Adipocyte (in vitro differentiated cells): ENCODE measurements at regions not wholly inside any gene's neighbourhood (a gene's known extent, or its start where the extent isn't known, plus 50 kb on each side); places are given as distances from the start of the nearest gene placed in this dataset.
"Not testable (repeated sequence)": the region's sequence is repeated elsewhere in the genome, so short reads cannot be mapped to it uniquely, and the experiment has no call there.

Source experiments
- DNase-seq: peaks from one replicate; pipeline ENCODE4 v3.0.0-alpha.2; 2015; ENCODE audit warnings: low read depth
- H3K27me3 ChIP-seq: replicated peaks from 2 replicates; pipeline ENCODE4 v1.7.0; 2013; ENCODE audit warnings: mild to moderate bottlenecking, low read length, moderate library complexity; ENCODE audit not compliant: control insufficient read depth, insufficient read depth
- H3K36me3 ChIP-seq: 2 replicates; pipeline ENCODE4 v1.7.0; 2013; ENCODE audit warnings: low read length, mild to moderate bottlenecking, moderate library complexity; ENCODE audit not compliant: control insufficient read depth, insufficient read depth, severe bottlenecking
- H3K4me1 ChIP-seq: 2 replicates; pipeline ENCODE4 v1.7.0; 2013; ENCODE audit warnings: mild to moderate bottlenecking, low read length, moderate library complexity; ENCODE audit not compliant: control insufficient read depth, insufficient read depth
- H3K4me3 ChIP-seq: 2 replicates; pipeline ENCODE4 v1.7.0; 2013; ENCODE audit warnings: mild to moderate bottlenecking, low read length, moderate library complexity
- H3K9ac ChIP-seq: 2 replicates; pipeline ENCODE4 v1.7.0; 2013; ENCODE audit warnings: mild to moderate bottlenecking, low read length, moderate library complexity
- H3K9me3 ChIP-seq: 2 replicates; pipeline ENCODE4 v1.7.0; 2013; ENCODE audit warnings: mild to moderate bottlenecking, low read length, moderate library complexity; ENCODE audit not compliant: control insufficient read depth

DNA sequence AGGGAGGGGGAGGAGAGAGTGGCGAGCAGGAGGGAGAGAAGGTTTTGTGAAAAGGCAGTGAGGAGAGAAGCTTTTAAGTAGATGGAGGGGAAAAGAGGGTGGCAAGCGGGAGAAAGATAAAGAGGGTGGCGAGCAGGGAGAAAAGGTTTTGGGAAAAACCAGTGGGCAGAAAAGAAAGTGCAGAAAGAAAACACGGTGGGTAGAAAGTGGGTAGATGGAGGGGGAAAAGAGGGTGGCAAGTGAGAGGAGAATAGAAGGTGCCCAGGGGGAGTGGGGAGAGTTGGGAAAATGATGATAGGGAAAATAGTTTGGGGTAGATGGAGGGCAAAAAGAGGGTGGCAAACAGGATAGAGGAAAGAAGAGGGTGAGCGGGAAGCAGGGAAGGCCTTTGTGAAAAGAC lies 69.1 kb upstream of the THOC3 start:
- H3K36me3 ChIP-seq, H3K9ac ChIP-seq, H3K4me3 ChIP-seq, H3K4me1 ChIP-seq, H3K9me3 ChIP-seq, DNase-seq, H3K27me3 ChIP-seq: not testable (repeated sequence)

DNA sequence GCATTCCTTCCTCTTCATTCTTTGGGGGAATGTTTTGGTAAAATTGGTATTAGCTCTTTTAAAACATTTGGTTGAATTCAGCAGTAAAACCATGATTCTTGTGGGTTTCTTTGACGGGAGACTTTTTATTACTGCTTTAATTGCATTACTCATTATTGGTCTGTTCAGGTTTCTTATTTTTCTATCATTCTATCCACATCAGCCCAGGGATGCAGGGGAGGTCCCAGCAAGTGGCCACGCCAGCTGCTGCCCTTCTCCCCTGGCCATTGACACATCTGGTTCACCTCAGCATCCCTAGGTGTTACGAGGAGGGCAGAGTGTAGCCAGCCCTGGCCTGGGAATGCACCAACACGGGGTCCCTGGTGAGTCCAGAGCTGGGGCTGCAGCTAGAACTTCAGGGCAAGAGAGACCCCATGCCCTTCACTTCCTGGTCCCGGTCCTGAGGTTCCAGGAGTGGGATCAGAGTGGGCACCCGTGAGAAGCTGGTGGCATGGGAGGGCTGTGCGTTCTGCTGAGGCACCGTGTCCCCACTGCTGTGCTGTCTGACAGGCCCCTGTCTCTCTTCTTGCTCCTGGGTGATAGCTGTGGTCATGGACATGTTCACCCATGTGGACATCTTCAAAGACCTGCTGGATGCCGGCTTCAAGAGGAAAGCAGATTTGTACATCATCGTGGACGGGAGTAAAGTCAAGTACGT lies 72.1 kb upstream of the THOC3 start:
- H3K4me1 ChIP-seq, H3K9me3 ChIP-seq, H3K27me3 ChIP-seq, H3K4me3 ChIP-seq, H3K9ac ChIP-seq, DNase-seq, H3K36me3 ChIP-seq: not testable (repeated sequence)

DNA sequence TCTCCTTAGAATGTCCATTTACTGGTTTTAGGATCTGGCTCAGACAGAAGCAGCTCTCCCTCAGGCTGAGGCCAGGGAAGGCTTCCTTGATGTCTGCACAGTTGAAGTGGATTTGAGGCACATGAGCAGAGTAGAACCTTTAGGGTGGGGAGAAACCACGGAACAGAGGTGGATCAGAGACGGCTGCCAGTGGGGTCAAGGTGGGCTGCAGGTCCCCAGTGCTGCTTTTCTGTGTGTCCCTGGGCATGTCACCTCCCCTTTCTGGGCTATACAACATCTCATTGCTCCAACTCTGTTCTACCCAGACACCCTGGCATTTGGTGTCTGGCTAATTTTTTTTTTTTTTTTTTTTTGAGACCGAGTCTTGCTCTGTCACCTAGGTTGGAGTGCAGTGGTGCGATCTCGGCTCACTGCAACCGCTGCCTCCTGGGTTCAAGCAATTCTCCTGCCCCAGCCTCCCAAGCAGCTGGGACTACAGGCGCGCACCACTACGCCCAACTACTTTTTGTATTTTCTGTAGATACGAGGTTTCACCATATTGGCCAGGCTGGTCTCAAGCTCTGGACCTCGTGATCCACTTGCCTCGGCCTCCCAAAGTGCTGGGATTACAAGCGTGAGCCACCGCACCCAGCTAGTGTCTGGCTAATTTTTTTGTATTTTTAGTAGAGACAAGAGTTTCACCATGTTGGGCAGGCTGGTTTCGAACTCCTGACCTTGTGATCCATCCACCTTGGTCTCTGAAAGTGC lies 73.3 kb upstream of the THOC3 start:
- not testable (repeated sequence) for H3K4me1 ChIP-seq, H3K27me3 ChIP-seq, H3K4me3 ChIP-seq, H3K36me3 ChIP-seq, H3K9ac ChIP-seq, H3K9me3 ChIP-seq, DNase-seq

DNA sequence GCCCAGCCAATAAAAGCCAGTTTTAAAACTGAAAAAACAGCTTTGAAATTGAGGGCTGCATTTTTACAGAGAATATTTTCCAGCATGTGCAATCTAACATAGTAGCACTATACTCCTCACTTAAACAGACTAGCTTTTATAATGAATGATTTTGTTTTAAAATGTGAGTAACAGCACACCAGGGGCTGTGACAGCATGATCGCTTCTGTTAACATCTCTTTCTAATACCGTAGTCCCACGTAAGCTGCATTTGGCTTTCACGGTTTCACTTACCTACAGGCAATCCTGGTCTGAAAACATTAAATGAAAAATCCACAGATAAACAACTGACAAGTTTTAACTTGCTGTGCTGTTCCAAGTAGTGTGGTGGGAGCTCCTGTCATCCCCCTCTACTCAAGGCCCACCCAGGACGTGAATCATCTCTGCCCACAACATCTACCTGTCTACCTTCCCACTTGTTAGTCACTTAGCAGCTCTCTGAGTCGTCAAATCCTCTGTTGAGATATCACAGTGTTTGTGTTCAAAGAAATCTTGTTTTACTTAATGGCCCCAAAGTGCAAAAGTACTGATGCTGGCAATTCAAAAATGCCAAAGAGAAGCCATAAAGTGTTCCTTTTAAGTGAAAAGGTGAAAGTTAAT lies 74.0 kb upstream of the THOC3 start:
- H3K9ac ChIP-seq, H3K9me3 ChIP-seq, DNase-seq, H3K27me3 ChIP-seq, H3K36me3 ChIP-seq, H3K4me1 ChIP-seq, H3K4me3 ChIP-seq: not testable (repeated sequence)

DNA sequence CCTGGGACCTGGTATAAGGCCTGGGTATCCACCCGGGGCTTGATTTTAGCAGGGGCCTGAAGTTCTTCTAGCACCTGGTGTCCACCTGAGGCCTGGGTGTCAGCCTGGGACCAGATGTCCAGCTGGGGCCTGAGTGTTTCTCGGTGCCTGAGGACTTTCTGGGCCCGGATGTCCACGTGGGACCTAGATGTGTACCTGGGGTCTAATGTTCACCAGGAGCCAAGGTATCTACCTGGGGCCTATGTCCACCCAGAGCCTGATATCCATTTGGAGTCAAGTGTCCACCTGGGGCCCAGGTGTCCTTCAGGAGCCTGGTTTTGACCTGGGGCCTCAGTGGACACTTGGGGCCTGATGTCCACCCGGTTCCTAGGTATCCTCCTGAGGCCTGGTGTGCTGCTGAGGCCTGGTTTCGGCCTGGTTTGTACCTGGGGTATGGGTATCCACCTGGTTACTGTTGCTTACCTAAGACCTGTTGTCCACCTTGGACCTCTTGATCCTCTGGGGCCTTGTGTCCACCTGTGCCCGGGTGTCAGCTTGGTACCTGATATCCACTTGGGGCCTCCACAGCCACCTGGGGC lies 75.2 kb upstream of the THOC3 start:
- DNase-seq, H3K27me3 ChIP-seq, H3K4me3 ChIP-seq, H3K9ac ChIP-seq, H3K4me1 ChIP-seq, H3K9me3 ChIP-seq, H3K36me3 ChIP-seq: not testable (repeated sequence)

DNA sequence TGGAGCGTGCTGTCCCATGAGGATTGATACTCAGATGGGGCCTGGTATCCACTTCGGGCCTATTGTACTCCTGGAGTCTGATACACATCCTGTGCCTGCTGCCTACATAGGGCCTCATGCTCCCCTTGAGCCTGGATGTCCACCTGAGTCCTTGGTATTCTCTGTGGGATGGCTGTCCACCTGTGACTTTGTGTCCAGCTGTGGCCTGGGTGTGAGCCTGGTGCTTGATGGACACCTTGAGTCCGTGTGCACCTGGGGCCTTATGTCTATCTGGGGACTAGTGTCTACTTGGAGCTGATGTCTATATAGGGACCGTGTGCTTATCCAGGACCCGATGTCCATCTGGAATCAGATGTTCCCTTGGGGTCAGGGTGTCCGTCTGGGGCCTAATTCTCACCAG lies 75.9 kb upstream of the THOC3 start:
- H3K4me3 ChIP-seq = not testable (repeated sequence)

DNA sequence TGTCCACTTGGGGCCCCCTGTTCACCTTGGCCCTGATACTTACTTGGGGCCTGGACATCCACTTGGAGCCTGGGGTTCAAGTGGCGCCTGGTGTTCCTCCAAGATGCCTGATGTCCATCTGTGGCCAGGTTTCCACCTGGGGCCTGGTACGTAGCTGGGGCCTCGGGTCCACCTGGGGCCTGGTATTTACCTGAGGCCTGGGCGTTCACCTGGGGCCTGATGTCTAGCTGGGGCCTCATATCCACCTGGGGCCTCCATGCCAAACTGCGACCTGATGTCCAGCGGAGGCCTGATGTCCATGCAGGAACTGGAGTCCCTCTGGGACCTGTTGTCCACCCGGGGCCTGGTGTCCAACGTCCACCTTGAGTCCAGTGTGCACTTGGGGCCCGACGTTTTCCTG lies 76.3 kb upstream of the THOC3 start:
- not testable (repeated sequence) for H3K9ac ChIP-seq, H3K36me3 ChIP-seq, DNase-seq

More for the DNA sequence above, 75.9 kb upstream of the THOC3 start:
- DNase-seq, H3K9ac ChIP-seq, H3K9me3 ChIP-seq, H3K27me3 ChIP-seq, H3K36me3 ChIP-seq, H3K4me1 ChIP-seq: not testable (repeated sequence)

DNA sequence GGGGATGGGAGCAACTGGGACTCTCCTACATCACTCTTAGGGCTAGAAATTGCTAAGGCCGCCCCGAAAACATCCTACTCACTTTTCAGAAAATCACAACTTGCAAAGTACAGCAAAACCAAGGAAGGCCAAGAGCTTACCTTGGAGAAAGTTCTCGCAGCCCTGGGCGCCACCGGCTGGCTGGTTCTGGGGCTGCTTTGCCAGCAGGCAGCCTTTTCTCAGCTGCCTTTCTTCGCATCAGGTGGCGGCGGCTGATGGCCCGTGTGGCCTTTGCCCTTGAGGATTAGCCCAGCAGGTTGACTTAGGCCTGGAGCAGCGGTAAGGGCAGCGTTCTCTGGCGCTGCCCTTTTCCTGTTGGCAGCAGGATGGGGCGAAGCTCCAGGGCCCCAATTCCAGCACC lies 77.3 kb upstream of the THOC3 start:
- H3K9me3 ChIP-seq, DNase-seq, H3K9ac ChIP-seq, H3K36me3 ChIP-seq, H3K4me1 ChIP-seq, H3K27me3 ChIP-seq, H3K4me3 ChIP-seq: not testable (repeated sequence)

More for the DNA sequence above, 76.3 kb upstream of the THOC3 start:
- not testable (repeated sequence) for H3K4me1 ChIP-seq, H3K4me3 ChIP-seq, H3K9me3 ChIP-seq, H3K27me3 ChIP-seq

DNA sequence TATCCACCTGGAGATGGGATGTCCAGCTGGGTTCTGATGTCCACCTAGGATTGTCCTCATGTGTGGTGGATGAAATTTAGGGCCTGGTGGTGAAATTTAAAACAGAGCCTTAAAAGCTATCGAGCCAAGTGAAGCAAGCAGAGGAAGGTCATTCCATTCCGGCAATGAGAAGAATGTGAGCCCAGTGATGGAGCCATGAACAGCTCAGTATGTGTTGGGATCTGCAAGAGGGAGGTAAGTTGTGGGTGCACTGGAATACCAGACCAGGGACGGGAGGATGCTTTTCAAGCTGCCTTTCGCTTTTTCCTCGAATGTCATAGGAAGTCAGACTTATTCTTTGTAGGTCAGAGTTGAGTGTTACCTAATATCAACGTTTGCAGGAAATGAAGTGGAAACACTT lies 80.6 kb upstream of the THOC3 start:
- not testable (repeated sequence) for H3K4me1 ChIP-seq, H3K36me3 ChIP-seq, H3K4me3 ChIP-seq, H3K9ac ChIP-seq, H3K9me3 ChIP-seq, DNase-seq, H3K27me3 ChIP-seq

DNA sequence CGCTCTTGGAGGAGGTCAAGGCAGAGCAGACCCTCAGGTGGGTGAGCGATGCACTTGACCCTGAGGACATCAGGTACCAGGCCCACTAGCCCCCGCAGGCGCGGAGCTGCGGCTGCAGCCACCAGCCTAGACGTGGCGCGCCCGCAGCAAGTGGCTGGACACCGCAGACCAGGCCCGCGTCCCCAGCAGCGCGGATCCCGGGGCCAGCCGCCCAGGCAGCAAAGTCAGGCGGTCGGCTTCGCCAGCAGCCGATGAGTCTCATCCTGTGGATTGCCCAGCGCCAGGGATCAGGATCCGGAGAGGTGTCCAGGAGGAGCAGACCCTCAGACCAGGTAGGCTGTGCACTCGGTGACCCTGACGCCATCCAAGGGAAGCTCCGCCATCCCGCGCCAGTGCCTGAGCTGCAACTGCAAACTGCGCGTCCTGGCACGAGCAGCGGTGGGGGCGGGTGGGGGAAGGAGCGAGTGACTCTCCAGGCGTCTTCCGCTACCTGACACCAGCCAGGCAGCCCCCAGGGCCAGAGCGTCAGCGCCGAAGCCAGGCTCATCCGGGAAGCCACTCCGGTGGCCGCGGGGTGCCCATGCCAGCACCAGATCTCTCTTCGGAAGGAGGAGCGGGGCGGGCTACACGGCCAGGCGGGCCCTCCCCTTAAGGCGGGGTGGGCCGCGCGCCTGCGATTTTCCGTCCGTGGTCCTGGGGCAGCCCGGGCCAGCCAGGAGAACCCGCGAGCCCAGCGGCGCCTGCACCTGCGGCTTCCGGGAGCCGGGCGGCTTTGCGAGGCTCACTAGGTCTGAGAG lies 92.6 kb upstream of the THOC3 start:
- not testable (repeated sequence) for H3K4me1 ChIP-seq, H3K36me3 ChIP-seq, H3K9ac ChIP-seq, H3K27me3 ChIP-seq, H3K9me3 ChIP-seq, DNase-seq, H3K4me3 ChIP-seq

DNA sequence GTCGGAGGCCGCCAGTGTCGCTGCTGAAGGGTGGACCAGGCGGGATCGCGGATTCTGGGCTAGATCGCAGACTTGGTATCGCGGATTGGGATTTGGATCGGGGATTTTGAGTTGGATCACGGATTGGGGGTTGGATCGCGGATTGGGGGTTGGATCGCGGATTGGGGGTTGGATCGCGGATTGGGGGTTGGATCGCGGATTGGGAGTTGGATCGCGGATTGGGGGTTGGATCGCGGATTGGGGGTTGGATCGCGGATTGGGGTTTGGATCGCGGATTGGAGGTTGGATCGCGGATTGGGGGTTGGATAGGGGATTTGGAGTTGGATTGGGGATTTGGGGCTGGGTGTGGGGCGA lies 93.1 kb upstream of the THOC3 start:
- H3K36me3 ChIP-seq, H3K4me3 ChIP-seq, H3K9ac ChIP-seq, H3K4me1 ChIP-seq, DNase-seq, H3K9me3 ChIP-seq, H3K27me3 ChIP-seq: not testable (repeated sequence)
